GM12872 (cell line): ENCODE measurements at regions not wholly inside any gene's neighbourhood (a gene's known extent, or its start where the extent isn't known, plus 50 kb on each side); places are given as distances from the start of the nearest gene placed in this dataset.

Experiments
- CTCF ChIP-seq: IDR thresholded peaks from 3 replicates; pipeline ENCODE4 v1.5.1; 2011; ENCODE audit warnings: low read depth, mild to moderate bottlenecking, low read length, moderate library complexity; ENCODE audit not compliant: insufficient read depth

DNA sequence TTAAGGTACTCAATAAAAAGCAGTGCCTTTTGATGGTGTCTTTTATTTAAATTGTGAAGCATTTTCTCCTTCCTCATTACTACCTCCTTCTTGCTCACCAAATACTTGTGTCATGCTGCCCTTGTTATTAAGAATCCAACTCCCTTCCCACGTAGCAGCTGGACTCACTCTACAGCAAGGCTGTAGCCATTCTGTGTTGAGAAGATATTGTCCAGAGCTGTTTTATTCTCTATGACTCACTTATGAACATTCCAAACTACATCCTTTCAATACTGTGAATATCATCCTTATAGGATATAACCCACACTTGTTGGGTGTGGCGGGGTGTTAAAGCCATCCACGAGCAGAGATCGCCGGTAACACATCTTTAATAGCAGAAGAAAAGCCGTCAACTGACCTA is 1671.5 kb upstream of the SLC10A2 start:
- TF ChIP-seq CTCF, result no peak

GRCh38 chr13:104733427-104733826 is 1667.2 kb upstream of the SLC10A2 start:
- no peak for TF ChIP-seq CTCF

- no peak for TF ChIP-seq CTCF
Observed at GRCh38 chr13:104715111-104715510, 1648.9 kb upstream of the SLC10A2 start.

- no peak for TF ChIP-seq CTCF
Observed at GRCh38 chr13:104705031-104705750, 1639.0 kb upstream of the SLC10A2 start.

GRCh38 chr13:104701591-104701990 is 1635.4 kb upstream of the SLC10A2 start:
- TF ChIP-seq CTCF, result no peak

- TF ChIP-seq CTCF, result no peak
Observed at GRCh38 chr13:104694397-104694796, 1628.2 kb upstream of the SLC10A2 start.

GRCh38 chr13:104693126-104693525 is 1626.9 kb upstream of the SLC10A2 start:
- TF ChIP-seq CTCF, result no peak
